OCI-LY1 (cell line): ENCODE measurements at regions not wholly inside any gene's neighbourhood (a gene's known extent, or its start where the extent isn't known, plus 50 kb on each side); places are given as distances from the start of the nearest gene placed in this dataset.

Source experiments
- H2AFZ ChIP-seq: fragments of 200-600 bp; sonication (generic), shearing (Covaris generic); 2 replicates; pipeline ENCODE4 v1.6.0; 2014; ENCODE audit warnings: antibody characterized with exemption, mild to moderate bottlenecking, low read length
- H3F3A ChIP-seq: fragments of 200-600 bp; sonication (generic), shearing (Covaris generic); 2 replicates; pipeline ENCODE4 v1.6.0; 2014; ENCODE audit warnings: mild to moderate bottlenecking, antibody characterized with exemption, low read length, moderate library complexity; ENCODE audit not compliant: insufficient read depth
- H3K27ac ChIP-seq: fragments of 200-600 bp; sonication (generic); 2 replicates; pipeline ENCODE4 v1.5.1; 2014; ENCODE audit warnings: low read length, mixed run types, mild to moderate bottlenecking, low read depth; ENCODE audit not compliant: poor library complexity, severe bottlenecking
- H3K27me3 ChIP-seq: fragments of 200-600 bp; sonication (generic); 2 replicates; pipeline ENCODE4 v1.6.0; 2014; ENCODE audit warnings: antibody characterized with exemption, mild to moderate bottlenecking, low read length, moderate library complexity; ENCODE audit not compliant: insufficient read depth
- H3K36me3 ChIP-seq: fragments of 200-600 bp; sonication (generic); 2 replicates; pipeline ENCODE4 v1.6.1; 2014; ENCODE audit warnings: mild to moderate bottlenecking, antibody characterized with exemption, low read length, moderate library complexity, mixed read lengths; ENCODE audit not compliant: insufficient read depth
- H3K4me1 ChIP-seq: fragments of 200-600 bp; sonication (generic); 2 replicates; pipeline ENCODE4 v1.5.1; 2014; ENCODE audit warnings: mild to moderate bottlenecking, low read length, moderate library complexity; ENCODE audit not compliant: insufficient read depth, severe bottlenecking
- H3K4me2 ChIP-seq: fragments of 200-600 bp; sonication (generic), shearing (Covaris generic); 2 replicates; pipeline ENCODE4 v1.6.1; 2014; ENCODE audit warnings: low read length
- H3K4me3 ChIP-seq: fragments of 200-600 bp; sonication (generic); 2 replicates; pipeline ENCODE4 v1.5.1; 2014; ENCODE audit warnings: low read length, low read depth, mild to moderate bottlenecking, mixed read lengths; ENCODE audit not compliant: poor library complexity, severe bottlenecking
- H3K79me2 ChIP-seq: fragments of 200-600 bp; shearing (Covaris generic); 2 replicates; pipeline ENCODE4 v1.6.1; 2016; ENCODE audit warnings: mixed run types, low read length, mixed read lengths; ENCODE audit not compliant: insufficient read depth
- H3K9ac ChIP-seq: fragments of 200-600 bp; sonication (generic), shearing (Covaris generic); 2 replicates; pipeline ENCODE4 v1.6.1; 2014; ENCODE audit warnings: mild to moderate bottlenecking, low read length, mixed read lengths
- H3K9me2 ChIP-seq: fragments of 200-600 bp; sonication (generic), shearing (Covaris generic); 2 replicates; pipeline ENCODE4 v1.6.1; 2014; ENCODE audit warnings: low read depth, mild to moderate bottlenecking, low read length, mixed read lengths
- H3K9me3 ChIP-seq: fragments of 200-600 bp; shearing (Covaris generic); 2 replicates; pipeline ENCODE4 v1.6.1; 2014; ENCODE audit warnings: low read length, mixed read lengths
- H4K20me1 ChIP-seq: fragments of 200-600 bp; sonication (generic), shearing (Covaris generic); 2 replicates; pipeline ENCODE4 v1.6.0; 2016; ENCODE audit warnings: mild to moderate bottlenecking, low read length; ENCODE audit not compliant: insufficient read depth
- CTCF ChIP-seq: fragments of 200-600 bp; sonication (generic), shearing (Covaris generic); IDR thresholded peaks from 2 replicates; pipeline ENCODE4 v1.5.1; 2017; ENCODE audit warnings: mild to moderate bottlenecking, antibody characterized with exemption, low read length, moderate library complexity, mixed read lengths
- EZH2 ChIP-seq: fragments of 200-600 bp; sonication (generic), shearing (Covaris generic); IDR thresholded peaks from 2 replicates; pipeline ENCODE4 v1.8.0; 2017; ENCODE audit warnings: borderline replicate concordance, mixed run types, mild to moderate bottlenecking, antibody characterized with exemption, low read length, moderate library complexity, mixed read lengths

- H3K27ac ChIP-seq: no peak overlapping the region
- H3K4me3 ChIP-seq: no peak overlapping the region
These were observed 471.3 kb downstream of the ZEB2 start for GRCh38 chr2:144048631-144049060.

GRCh38 chr2:144042751-144043150, 477.2 kb downstream of the ZEB2 start:
- Histone ChIP-seq H3K9me3 (no peaks in the 10 kb centered on the region), H3F3A (no peaks in the 10 kb centered on the region), H3K9ac (no peak overlapping the region), H3K27ac (no peak overlapping the region), H3K79me2 (no peaks in the 10 kb centered on the region), H3K9me2 (no peaks in the 10 kb centered on the region), H3K4me3 (no peak overlapping the region), H3K4me2 (no peak overlapping the region), H3K4me1 (no peaks in the 10 kb centered on the region), H3K36me3 (no peaks in the 10 kb centered on the region), H3K27me3 (no peaks in the 10 kb centered on the region), H4K20me1 (no peaks in the 10 kb centered on the region), H2AFZ (no peak overlapping the region)
- TF ChIP-seq CTCF (no peak), EZH2 (no peak)

More at GRCh38 chr2:144048631-144049060, 471.3 kb downstream of the ZEB2 start:
- Histone ChIP-seq H4K20me1 (no peaks in the 10 kb centered on the region), H3K4me2 (no peak overlapping the region), H3K4me1 (no peaks in the 10 kb centered on the region), H3K79me2 (no peaks in the 10 kb centered on the region), H3K27me3 (no peaks in the 10 kb centered on the region), H3K9me2 (no peaks in the 10 kb centered on the region), H3K9ac (no peak overlapping the region), H3F3A (no peaks in the 10 kb centered on the region), H3K9me3 (no peaks in the 10 kb centered on the region), H3K36me3 (no peaks in the 10 kb centered on the region), H2AFZ (no peak overlapping the region)
- TF ChIP-seq EZH2 (no peak), CTCF (no peak)

GRCh38 chr2:144041612-144042011, 478.3 kb downstream of the ZEB2 start:
- H3K27me3 ChIP-seq: no peaks in the 10 kb centered on the region
- no peaks in the 10 kb centered on the region for H4K20me1 ChIP-seq
- H3K27ac ChIP-seq: no peak overlapping the region
- no peaks in the 10 kb centered on the region for H3F3A ChIP-seq
- H2AFZ ChIP-seq: no peak overlapping the region
- H3K9me2 ChIP-seq: no peaks in the 10 kb centered on the region
- no peak for TF ChIP-seq EZH2
- TF ChIP-seq CTCF: no peak
- no peak overlapping the region for H3K4me3 ChIP-seq
- H3K4me2 ChIP-seq: no peak overlapping the region
- no peaks in the 10 kb centered on the region for H3K9me3 ChIP-seq
- no peak overlapping the region for H3K9ac ChIP-seq
- H3K36me3 ChIP-seq: no peaks in the 10 kb centered on the region
- H3K79me2 ChIP-seq: no peaks in the 10 kb centered on the region
- H3K4me1 ChIP-seq: no peaks in the 10 kb centered on the region
